ENCODE measurements at regions not wholly inside any gene's neighbourhood (a gene's known extent, or its start where the extent isn't known, plus 50 kb on each side); places are given as distances from the start of the nearest gene placed in this dataset.
"Not testable (repeated sequence)": the region's sequence is repeated elsewhere in the genome, so short reads cannot be mapped to it uniquely, and the experiment has no call there.

DNA sequence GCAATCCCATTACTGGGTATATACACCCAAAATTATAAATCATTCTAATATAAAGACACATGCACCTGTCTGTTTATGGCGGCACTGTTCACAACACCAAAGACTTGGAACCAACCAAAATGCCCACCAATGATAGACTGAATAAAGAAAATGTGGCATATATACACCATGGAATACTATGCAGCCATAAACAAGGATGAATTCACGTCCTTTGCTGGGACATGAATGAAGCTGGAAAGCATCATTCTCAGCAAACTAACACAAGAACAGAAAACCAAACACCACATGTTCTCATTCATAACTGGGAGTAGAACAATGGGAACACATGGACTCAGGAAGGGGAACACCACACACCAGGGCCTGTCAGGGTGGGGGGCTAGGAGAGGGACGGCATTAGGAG lies 633.2 kb upstream of the DEFB115 start:
- not testable (repeated sequence) for H3K9ac ChIP-seq (ENCODE audit: low read depth, low read length); H3K4me1 ChIP-seq (ENCODE audit: insufficient read depth, low read length); H3K9me3 ChIP-seq (ENCODE audit: control insufficient read depth, insufficient read depth, low read length); H3K36me3 ChIP-seq (ENCODE audit: insufficient read depth, low read length)

DNA sequence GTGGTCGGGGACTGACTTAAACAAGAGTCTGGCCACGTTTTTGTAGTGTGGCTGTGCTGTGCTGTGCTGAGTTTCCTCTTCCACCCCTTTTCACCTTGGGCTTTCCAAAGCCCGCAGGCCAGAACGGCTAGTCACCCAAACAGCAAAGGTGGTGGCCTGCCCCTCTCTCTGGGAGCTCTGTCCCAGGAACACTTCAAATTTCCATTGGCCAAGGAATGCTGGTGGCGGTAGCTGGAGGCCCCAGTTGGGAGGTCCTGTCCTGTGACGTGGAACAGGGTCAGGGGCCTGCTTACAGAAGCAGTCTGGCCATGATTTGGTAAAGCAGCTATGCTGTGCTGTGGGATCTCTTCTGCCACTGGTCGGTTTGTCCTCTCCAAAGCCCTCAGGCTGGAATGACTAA lies 628.1 kb upstream of the DEFB115 start:
- not testable (repeated sequence) for H3K9me3 ChIP-seq (ENCODE audit: control insufficient read depth, insufficient read depth, low read length); H3K4me1 ChIP-seq (ENCODE audit: insufficient read depth, low read length); H3K9ac ChIP-seq (ENCODE audit: low read depth, low read length); H3K36me3 ChIP-seq (ENCODE audit: insufficient read depth, low read length)

DNA sequence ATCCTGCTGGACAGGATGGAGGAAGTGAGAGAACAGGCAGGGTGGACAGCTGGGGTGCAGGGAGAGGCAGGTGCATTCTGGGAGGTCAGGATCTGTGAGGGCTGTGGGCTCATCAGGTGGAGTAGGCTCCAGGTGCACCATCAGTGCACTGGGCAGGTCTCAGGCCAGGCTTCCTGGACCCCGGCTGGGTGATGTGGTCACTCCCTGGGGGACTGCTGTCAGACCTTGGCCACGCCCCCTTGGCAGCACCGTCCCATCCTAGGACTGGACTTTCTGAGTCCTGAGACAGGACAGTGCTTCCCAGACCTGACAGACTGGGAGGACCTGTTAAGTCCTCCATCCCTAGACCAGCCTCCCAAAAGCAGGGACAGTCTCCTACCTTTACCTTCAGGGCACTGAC lies 626.7 kb upstream of the DEFB115 start:
- H3K9ac ChIP-seq (ENCODE audit: low read depth, low read length): no peak overlapping the region
- H3K9me3 ChIP-seq (ENCODE audit: control insufficient read depth, insufficient read depth, low read length): no peaks in the 10 kb centered on the region
- no peaks in the 10 kb centered on the region for H3K4me1 ChIP-seq (ENCODE audit: insufficient read depth, low read length)
- no peaks in the 10 kb centered on the region for H3K36me3 ChIP-seq (ENCODE audit: insufficient read depth, low read length)

DNA sequence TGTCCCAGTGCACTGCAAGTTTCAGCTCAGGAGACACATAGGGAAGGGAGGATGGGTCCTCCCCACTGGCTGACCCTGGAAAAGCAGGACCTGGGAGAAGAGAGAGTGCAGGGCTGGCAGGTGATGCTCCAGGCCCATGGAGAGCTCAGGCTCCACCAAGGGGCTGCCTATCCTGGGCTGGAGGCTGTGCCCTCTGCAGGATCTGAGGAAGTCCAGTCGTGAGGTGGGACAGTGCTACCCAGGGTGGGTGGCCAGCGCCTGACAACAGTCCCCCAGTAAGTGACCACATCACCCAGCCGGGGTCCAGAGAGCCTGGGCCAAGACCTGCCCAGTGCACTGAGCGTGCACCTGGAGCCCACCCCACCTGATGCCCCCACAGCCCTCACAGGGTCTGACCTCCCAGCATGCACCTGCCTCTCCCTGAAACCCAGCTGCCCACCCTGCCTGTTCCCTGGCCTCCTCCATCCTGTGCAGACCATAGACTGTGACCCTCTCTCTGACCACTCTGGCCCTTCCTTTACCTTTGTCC lies 626.1 kb upstream of the DEFB115 start:
- not testable (repeated sequence) for H3K9me3 ChIP-seq (ENCODE audit: control insufficient read depth, insufficient read depth, low read length); H3K9ac ChIP-seq (ENCODE audit: low read depth, low read length); H3K36me3 ChIP-seq (ENCODE audit: insufficient read depth, low read length); H3K4me1 ChIP-seq (ENCODE audit: insufficient read depth, low read length)

DNA sequence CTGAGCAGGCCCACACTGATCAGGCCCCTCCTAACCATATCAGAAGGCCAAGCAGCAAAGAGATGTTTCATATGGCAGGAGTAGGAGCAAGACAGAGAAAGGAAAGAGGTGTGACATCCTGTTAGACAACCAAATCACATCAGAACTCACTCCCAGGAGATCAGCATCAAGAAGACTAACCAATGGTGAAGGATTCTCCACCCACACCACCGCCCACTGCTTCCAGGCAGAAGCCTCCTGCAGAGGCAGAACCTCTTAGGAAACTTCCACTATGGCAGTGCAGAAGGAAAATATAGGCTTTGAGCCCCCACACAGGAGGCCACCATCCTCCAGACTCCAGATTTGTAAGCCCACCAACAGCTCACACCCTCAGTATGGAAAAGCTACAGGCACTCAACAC lies 624.7 kb upstream of the DEFB115 start:
- not testable (repeated sequence) for H3K9ac ChIP-seq (ENCODE audit: low read depth, low read length); H3K9me3 ChIP-seq (ENCODE audit: control insufficient read depth, insufficient read depth, low read length); H3K4me1 ChIP-seq (ENCODE audit: insufficient read depth, low read length); H3K36me3 ChIP-seq (ENCODE audit: insufficient read depth, low read length)

DNA sequence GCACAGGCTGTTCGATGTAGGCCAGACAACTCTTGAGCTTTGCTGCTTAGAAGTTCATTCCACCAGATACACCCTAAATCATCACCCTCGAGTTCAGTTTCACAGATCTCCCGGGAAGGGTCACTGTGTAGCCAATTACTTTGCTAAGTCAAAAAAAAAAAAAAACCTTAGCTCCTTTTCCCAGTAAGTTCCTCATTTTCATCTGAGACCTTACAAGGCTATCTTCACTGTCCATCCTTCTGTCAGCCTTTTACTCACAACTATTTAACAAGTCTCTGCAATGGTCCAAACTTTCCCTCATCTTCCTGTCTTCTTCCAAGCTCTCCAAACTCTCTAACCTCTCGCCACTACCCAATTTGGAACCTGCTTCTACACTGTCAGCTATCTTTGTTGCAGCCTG lies 615.9 kb upstream of the DEFB115 start:
- not testable (repeated sequence) for H3K4me1 ChIP-seq (ENCODE audit: insufficient read depth, low read length); H3K9me3 ChIP-seq (ENCODE audit: control insufficient read depth, insufficient read depth, low read length); H3K36me3 ChIP-seq (ENCODE audit: insufficient read depth, low read length); H3K9ac ChIP-seq (ENCODE audit: low read depth, low read length)

DNA sequence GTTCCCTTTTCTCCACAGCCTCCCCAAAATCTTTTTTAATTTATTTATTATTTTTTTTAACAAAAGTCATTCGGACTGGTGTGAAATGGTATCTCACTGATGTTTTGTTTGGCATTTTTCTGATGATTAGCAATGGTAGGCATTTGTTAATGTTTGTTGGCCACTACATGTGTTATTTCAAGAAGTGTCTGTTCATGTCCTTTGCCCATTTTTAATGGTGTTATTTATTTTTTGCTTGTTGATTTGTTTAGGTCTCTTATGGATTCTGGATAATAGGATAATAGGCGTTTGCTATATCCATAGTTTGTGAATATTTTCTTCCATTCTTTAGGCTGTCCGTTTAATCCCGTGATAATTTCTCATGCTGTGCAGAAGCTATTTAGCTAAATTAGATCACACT lies 596.5 kb upstream of the DEFB115 start:
- H3K4me1 ChIP-seq (ENCODE audit: insufficient read depth, low read length); H3K9me3 ChIP-seq (ENCODE audit: control insufficient read depth, insufficient read depth, low read length); H3K36me3 ChIP-seq (ENCODE audit: insufficient read depth, low read length); H3K9ac ChIP-seq (ENCODE audit: low read depth, low read length): not testable (repeated sequence)

DNA sequence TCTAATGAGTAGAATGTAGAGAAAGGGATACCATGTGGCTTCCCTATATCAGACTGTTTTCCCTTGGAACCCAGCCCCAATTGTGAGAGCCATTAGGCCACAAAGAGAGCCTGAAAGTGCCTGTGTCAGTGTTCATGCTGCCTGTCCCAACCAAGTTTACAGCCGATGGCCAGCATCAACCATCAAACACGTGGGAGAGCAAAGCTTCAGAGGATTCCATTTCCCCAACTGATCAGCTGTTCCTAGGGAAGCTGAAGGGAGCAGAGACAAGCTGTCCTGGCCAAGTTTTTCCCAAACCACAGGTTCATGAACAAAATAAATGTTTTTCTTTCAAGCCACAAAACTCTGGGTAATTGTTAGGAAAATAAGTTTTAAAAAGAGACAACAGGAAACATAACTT lies 589.0 kb upstream of the DEFB115 start:
- not testable (repeated sequence) for H3K9me3 ChIP-seq (ENCODE audit: control insufficient read depth, insufficient read depth, low read length); H3K4me1 ChIP-seq (ENCODE audit: insufficient read depth, low read length); H3K36me3 ChIP-seq (ENCODE audit: insufficient read depth, low read length); H3K9ac ChIP-seq (ENCODE audit: low read depth, low read length)

DNA sequence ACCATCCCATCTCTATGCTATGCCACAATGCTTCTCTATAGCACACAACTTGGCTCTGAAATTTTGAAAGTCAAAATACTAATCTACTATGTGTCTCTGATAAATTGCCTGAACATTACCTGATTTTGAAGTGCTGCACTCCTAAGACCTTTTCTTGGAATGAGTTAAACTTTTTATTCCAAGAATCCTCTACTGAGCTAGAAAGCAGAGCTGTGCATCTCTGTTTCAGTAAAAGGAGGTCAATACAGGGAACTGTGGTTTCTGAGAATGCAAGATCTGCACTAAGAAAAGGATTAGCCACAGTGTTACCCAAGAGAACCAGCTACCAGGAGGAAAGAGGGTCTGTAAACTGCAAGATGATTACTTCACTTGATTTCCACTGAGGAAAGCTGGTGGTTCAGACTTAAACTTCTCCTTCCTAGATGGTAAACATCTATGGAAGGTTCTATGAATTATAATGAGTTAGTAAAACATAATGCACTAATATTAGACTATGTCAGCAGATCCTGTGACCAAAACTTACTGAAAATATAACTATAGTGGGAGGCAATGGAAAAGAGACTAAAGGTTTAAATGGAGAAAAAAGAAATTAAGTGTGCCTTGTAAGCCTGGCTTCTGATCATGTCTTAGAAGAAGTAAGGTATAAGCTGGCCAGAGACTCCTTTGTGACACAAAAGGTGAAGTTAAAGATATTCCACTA lies 588.0 kb upstream of the DEFB115 start:
- H3K9me3 ChIP-seq (ENCODE audit: control insufficient read depth, insufficient read depth, low read length); H3K4me1 ChIP-seq (ENCODE audit: insufficient read depth, low read length); H3K9ac ChIP-seq (ENCODE audit: low read depth, low read length); H3K36me3 ChIP-seq (ENCODE audit: insufficient read depth, low read length): not testable (repeated sequence)

DNA sequence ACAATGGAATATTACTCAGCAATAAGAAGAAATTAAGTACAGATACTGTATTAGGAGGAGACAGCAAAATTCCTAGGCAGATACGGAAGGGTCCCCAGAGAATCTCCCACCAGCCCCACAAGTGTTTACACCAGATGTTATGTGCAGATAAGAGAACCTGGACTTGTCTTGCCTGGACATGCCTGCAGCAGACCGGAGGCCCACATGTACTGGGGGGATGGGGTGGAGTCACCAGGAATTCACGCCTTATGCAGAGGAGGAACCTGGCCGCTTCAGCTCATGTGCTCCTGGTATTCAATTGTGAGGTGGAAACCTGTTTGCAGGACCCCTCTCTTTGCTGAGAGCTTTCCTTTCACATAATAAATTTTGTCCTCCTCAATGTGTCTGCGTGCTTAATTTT lies 586.3 kb upstream of the DEFB115 start:
- H3K9me3 ChIP-seq (ENCODE audit: control insufficient read depth, insufficient read depth, low read length); H3K4me1 ChIP-seq (ENCODE audit: insufficient read depth, low read length); H3K36me3 ChIP-seq (ENCODE audit: insufficient read depth, low read length); H3K9ac ChIP-seq (ENCODE audit: low read depth, low read length): not testable (repeated sequence)

DNA sequence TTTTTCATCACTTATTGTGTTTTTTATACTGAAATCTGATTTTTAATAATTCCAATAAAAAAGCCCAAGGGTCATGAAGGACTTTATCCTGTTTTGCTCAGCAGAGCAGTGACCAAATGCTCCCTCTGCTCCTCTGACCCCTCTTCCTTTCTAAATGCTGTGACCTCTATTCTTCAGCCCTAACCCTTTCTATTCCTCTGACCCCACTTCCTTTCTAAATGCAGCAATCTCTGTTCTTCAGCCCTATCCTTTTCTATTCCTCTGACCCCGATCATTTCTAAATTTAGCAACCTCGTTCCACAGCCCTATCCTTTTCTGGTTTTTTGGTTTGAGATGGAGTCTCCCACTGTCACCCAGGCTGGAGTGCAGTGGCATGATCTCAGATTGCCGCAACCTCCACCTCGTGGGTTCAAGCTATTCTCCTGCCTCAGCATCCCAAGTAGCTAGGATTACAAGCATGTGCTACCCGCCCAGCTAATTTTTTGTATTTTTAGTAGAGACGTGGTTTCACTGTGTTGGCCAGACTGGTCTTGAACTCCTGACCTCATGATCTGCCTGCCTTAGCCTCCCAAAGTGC lies 581.4 kb upstream of the DEFB115 start:
- H3K4me1 ChIP-seq (ENCODE audit: insufficient read depth, low read length); H3K9me3 ChIP-seq (ENCODE audit: control insufficient read depth, insufficient read depth, low read length); H3K9ac ChIP-seq (ENCODE audit: low read depth, low read length); H3K36me3 ChIP-seq (ENCODE audit: insufficient read depth, low read length): not testable (repeated sequence)

DNA sequence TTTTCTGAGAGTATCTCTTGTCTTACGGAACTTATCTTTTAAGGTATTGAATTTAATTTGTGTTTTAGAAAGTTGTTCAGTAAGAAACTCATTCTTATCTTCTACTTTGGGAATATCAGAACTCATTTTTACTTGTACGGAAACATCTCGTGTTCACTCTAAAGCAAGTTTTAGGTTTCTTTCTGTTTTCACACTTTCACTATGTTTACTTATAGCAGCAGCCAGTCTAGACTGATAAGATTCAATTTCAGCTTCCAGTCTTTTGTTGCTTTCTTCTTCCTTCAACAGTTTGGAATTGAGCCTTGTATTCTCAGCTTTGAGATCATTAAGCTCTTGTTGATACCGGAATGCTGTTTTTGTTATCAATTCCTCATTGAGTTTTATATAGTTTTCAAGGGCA lies 575.2 kb upstream of the DEFB115 start:
- not testable (repeated sequence) for H3K36me3 ChIP-seq (ENCODE audit: insufficient read depth, low read length); H3K4me1 ChIP-seq (ENCODE audit: insufficient read depth, low read length); H3K9me3 ChIP-seq (ENCODE audit: control insufficient read depth, insufficient read depth, low read length); H3K9ac ChIP-seq (ENCODE audit: low read depth, low read length)

DNA sequence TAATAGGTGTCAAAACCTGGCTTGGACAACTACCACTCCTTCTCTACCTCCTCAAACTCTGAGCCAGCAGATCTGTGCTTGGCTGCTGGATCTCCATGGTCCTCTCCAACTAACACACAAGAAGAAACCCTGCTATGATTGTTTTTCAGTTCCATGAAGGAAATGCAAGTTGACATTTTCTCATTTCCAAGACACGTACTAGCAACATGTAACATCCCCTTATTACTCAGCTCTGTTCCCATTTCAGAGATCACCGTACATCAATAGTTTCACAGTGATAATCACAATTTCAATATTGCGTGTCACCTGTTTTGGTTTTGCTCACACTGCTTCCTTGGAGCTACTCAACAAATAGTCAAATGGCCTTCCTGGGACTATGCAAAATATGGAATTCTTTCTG lies 544.6 kb upstream of the DEFB115 start:
- not testable (repeated sequence) for H3K36me3 ChIP-seq (ENCODE audit: insufficient read depth, low read length); H3K9ac ChIP-seq (ENCODE audit: low read depth, low read length); H3K9me3 ChIP-seq (ENCODE audit: control insufficient read depth, insufficient read depth, low read length); H3K4me1 ChIP-seq (ENCODE audit: insufficient read depth, low read length)

DNA sequence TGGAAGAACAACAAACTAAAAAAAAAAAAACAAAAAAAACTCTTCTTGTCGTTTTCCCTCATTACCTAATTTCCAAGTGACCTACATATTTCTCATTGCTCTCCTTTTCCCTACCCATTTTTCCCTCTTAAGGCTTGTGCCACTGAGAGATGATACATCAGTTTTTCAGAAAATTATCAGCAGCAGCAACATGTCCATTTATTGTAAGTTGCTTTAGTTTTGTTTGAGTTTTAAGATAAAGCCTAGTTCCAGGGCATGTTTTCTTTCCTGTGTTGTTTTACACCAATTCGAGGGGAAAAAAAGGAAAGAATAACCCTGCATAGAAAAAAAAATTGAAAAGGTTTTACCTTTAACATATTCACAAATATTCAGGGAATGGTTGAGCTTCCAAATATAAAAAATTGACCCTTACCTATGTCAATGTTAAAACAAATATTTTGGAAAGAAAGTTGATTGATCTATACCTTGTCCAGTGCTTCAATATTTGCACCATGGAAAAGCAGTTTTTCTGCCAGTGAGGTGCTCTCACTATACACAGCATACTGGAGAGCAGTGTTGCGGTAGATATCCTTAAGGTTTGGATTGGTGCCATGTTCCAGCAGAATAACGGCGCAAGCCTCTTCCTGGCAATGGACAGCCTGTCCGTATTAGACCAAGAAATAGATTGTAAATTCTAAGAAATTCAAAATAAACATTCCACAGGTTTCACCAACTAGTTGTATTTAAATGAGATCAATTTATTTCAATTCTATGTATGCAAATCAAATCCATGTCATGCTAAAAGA lies 537.9 kb upstream of the DEFB115 start:
- not testable (repeated sequence) for H3K4me1 ChIP-seq (ENCODE audit: insufficient read depth, low read length); H3K36me3 ChIP-seq (ENCODE audit: insufficient read depth, low read length); H3K9me3 ChIP-seq (ENCODE audit: control insufficient read depth, insufficient read depth, low read length); H3K9ac ChIP-seq (ENCODE audit: low read depth, low read length)

DNA sequence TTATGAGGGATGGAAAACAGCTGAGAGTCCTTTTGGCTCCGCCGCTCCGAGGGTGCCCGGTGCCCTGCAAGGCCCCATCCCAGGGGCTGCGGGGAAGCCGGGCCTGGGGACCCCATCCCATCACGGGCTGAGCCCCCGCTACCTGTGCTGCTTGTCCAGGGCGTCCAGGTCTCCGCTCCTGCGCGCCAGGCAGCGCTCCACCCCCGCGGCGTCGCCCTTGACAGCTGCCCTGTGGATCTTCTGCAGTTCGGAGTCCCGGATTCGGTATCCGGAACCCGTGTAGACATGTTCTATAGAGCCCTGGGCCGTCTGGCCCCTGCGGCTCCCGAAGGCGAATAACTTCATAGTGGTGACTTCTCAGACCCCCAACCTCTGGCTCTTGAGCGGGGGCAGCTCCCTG lies 534.0 kb upstream of the DEFB115 start:
- H3K4me1 ChIP-seq (ENCODE audit: insufficient read depth, low read length); H3K9me3 ChIP-seq (ENCODE audit: control insufficient read depth, insufficient read depth, low read length); H3K9ac ChIP-seq (ENCODE audit: low read depth, low read length); H3K36me3 ChIP-seq (ENCODE audit: insufficient read depth, low read length): not testable (repeated sequence)
